ENCODE measurements at regions not wholly inside any gene's neighbourhood (a gene's known extent, or its start where the extent isn't known, plus 50 kb on each side); places are given as distances from the start of the nearest gene placed in this dataset.

GRCh38 chr6:84390851-84391250 is 163.4 kb upstream of the CEP162 start:
- TF ChIP-seq CTCF (IDR thresholded peaks at IDR 0.05), result no peak
- no peak for TF ChIP-seq POLR2A (IDR thresholded peaks at IDR 0.05)

Data from body of pancreas (tissue), 4 donors.